ENCODE measurements at regions not wholly inside any gene's neighbourhood (a gene's known extent, or its start where the extent isn't known, plus 50 kb on each side); places are given as distances from the start of the nearest gene placed in this dataset.

DNA sequence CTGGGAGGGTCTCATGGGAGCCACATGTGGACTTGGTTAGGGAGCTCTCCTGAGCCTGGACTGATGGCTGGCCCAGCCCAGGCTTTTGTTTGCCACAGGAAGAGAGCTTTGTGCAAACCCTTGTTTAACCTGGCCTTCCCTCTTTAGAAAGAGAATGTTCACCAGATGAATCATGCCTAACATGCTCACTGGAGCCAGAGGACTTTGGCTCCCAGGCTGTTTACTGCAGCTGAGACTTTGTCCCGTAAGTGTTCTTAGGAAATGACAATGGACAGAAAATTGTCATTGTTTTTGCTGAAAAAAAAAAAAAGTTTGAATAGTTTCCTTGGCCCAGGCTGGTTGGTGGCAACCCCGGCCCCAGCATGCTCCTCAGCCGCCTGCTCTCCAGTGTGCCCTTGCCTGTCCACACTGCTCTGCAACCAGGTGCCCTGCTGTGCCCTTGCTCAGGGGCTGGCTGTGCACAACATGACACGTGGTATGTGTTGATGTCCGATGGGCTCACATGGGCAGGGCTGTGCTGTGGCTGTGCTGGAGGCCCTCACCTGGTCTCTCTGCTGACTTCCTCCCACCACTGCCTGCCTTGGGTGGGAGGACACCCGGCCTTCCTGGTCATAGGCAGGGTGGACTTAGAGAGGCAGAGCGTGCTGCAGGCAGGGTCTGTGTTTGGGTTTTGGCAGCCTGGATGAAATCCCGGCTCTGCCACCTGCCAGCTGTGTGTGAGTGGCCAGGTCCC, 215.3 kb upstream of the ZNF32 start:
- DNase-seq = no peak

DNA sequence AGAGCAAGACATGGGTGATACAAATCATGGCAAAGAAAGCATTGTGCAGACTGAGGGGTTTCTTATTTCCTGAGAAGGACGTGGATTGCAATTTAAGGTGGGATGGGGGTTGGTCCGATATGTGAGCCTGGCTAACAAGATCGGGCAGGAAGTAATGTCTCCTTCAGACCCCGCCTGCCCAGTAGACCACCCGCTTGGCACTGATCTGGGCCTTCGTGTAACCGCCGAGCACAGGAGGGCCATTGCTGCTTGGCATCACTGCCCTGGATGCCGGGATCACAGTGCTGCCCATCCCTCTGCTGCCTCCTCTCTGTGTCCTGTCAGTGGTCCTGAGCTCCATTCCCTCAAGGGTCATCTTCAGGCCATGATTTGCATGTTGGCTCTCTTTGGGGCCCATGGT, 214.6 kb upstream of the ZNF32 start:
- no peak for DNase-seq

DNA sequence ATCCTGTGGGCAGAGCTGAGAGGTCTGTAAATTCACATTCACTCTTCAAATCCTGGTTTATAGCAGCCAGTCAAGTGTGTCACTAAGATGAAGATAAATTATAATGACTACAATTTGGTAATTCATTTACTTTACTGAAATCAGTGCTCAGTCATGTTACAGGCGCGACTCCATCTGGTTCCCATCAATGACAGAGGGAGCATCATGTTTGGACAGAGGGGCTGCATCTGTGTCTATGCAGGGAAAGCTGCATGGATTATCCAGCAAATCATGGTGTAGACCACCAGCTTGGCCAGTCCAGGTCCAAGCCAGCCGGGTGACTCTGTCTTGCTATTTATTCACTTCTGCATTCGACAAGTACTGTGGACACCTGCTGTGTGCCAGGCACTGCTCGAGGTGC, 214.1 kb upstream of the ZNF32 start:
- no peak for DNase-seq

DNA sequence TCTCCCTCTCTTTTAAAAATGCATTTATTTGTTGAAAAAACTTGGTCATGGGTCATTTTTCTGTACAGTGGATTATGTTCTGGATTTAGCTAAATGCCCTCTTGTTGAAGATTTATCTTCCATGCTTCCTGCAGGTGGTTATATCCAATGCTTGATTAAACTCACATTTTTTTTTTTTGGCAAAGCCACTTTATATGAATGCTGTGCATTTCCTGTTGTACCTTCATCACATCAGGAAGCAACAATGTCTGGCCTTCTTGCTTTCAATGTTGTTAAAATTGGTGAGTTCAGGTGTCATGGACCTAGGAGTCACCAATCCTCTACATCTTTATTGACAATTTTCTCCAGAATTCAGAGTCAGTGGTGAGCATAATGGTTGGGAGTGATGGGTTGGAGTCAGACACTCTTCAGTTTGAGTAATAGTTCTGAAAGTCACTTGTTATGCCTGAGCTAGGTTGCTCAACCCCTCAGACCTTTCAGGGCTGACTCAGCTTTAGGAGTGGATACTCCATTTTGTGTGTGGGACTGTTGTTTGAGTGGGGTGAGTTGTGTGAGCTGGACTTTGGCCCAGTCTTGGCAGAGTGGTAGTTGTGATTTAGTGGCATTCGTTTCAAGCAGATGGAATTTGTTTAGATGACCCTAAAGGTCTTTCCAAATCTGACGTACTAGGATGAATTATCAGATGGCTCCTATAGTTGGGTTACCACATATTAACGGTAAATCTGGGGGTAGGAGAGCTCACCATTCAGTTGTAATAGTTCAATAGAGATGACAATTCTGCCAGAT, 213.5 kb upstream of the ZNF32 start:
- DNase-seq = no peak

DNA sequence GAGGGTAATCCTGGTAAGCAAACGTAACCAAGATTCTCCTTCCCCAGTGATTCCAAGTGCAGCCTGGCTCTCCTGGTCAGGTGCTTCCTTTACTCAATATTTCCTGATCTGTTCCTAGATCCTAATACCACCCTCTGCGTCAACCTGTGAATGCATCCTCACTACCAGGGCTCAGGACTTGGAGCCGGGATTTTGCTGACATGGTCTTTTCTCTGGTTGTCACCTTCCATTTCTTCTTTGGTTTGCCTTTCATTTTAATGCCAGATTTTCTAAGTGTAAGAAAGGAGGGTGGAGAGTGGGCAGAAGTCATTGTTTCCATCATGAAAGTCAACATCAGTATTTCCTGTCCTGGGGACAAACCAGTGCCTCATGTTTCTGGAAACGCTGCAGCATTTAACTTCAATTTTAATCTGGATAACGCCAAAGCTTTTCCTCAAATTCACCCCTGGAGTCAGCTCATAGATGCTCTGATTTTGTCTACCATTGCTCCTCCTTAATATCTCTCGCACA, 210.4 kb upstream of the ZNF32 start:
- DNase-seq = no peak

DNA sequence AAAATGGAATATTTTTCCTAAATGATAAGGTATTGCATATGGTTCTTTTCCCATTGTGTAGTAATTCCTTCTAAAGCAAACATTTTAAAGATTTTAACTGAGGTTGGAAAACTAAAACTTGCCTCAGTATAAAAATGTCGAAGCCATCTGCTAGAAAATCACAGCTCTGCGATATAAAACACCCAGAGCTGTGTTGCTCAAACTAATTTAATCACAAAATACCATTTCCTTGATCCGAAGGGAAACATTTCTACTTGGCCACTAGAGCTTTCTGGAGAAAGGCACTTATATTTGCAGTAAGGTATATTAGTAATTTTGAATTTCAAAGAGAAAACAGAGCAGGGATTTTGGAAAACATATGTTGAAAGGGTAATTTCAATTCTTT, 209.2 kb upstream of the ZNF32 start:
- no peak for DNase-seq

DNA sequence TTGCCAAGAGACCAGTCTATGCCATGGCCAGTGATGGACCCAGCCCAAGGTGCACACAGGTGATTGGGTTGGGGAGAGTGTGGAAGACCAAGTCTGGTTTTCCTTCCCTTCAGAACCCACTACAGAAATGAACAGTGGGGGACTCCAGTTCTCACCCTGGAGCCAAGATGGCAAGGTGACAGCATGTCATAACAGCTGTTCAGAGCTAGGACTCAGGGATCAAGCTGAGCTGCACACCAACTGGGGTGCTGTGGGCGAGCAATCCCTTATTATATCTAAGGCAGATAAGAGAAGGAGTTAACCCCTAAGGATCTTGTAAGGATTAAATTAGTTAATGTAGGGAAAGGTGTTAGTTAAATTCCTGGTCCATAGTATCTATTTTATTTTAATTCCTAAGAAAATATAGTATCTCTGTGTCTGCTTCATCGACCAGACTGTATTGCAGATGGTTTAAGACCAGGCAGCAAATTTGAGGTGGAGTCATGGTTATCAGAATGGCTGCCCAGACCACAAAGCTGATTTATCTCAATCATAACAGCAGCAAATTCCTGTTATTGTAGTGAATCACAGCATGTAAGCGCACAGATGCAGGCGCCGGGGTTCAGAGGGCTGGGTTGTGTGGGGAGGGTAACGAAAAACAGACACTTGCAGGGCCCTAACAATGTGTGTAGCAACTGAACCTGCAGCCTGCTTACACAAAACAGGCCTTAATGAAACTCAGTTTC, 208.7 kb upstream of the ZNF32 start:
- no peak for DNase-seq

DNA sequence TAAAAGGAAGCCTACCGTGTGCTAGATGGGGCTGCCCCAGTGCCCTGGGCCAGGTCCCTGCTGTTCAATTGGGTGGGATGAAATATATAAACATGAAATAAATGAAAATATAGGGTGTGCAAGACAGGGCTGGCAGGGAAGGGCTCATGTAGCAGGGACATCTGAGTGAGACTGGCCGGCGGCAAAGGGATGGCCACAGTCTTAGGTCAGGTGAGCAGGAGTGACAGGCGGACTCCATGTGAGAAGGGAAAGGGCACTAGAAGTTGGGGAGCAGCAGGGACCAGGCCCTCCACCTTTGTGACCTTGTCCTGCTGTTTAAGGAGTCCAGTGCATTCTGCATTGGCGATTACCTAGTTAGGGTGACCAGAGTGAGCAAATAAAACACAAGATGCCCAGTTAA, 207.6 kb upstream of the ZNF32 start:
- DNase-seq = no peak

DNA sequence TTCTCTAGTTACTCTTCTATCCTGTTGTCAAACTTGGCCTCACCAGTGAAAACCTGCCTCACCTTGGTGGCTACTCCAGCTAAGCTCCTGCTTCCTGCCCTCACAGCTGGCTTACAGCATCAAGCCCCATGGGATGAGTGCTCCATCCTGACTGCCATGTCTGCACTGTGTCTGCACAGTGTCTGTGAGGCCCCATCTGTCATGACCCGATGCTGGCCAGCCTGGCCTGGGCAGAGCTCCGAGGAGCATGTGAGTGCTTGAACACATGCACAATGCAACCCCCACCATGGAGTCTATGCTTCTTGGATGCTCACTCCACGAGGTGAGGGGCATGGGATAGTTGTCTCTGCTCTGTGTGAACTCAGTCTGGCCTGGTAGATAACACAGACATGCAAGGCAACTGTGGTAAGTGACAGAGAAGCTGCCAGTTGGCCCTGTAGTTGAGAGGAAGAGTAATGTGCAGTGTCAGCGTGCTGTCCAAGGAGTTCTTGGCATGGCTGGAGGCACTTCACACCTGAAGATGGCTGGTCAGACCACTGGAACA, 207.1 kb upstream of the ZNF32 start:
- no peak for DNase-seq

DNA sequence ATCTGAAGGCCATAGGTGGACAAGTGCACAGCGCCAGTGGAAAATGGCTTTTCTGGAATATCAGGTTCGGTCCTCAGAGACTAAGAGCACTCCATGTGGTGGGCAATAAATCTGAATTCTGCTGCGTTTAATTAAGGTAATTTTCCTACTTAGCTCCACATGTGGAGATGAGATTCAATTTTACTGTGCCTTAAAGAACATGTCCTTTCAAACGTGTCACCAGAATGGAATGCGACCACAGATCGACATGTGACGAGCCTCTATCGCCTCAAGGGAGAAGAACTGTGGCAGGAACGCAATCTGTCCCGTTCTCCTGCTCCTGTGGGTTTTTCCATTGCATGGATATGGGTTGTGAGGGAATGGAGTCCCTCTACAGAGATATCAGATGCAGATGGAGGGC, 205.3 kb upstream of the ZNF32 start:
- no peak for DNase-seq

DNA sequence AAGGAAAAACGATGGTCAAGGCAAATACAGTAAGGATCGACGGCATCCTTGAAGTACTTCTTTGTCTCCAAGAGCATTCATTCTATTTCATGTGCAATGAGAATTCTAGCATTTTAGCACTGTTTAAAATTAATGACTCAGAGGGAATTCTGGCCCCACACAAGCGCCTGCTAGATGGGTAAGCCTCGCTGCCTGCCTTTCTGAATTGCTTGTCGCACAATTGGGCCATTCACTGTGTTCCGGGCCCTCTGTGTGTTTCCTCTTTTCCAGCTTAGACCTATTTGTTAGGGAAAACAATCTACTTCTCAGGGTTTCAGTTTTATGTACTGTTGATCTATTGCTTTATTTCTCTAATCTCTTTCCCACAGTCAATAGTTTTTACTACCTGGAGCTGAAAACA, 204.7 kb upstream of the ZNF32 start:
- DNase-seq = no peak

DNA sequence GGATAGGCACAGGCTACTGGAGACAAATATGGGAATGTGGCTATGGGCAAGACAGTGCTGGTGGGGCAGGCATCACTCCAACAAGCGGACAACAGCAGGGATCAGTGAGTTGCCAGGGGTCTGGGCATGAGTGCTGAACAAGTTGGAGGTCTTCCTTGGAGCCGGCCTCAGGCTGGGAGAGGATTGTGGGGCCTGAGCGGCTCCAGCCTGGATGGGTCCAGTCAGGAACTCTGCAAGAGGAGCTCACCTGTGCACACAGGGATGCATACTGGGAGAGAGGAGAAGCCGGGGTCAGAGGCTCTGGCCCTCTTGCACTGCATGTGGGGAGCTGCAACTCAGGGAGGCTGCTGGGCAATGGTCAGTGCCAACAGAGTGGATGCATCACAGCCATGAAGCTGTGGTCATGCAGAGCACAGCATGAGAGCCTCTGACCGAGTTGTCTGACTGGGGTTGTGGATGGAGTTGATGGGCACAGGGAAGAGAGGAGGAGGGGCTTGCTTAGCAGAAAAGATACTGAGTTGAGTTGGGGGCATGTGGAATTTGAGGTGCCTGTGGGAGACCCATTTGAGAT, 204.0 kb upstream of the ZNF32 start:
- no peak for DNase-seq

DNA sequence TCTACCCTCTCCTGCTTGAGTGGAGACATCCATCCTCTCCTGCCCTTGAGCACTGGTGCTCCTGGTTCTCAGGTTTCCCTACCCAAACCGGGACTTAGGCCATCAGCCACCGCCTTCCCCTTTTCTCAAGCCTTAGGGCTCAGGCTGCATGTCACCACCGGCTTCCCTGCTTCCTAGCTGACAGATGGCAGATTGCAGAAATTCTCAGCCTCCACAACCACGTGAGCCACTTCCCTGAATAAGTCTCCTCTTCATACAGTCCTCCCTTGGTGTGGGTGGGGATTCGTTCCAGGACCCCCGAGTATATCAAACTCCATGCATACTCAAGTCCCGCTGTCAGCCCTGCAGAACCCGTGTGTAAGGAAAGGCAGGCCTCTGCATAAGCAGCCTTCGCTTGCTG, 203.5 kb upstream of the ZNF32 start:
- no peak for DNase-seq

DNA sequence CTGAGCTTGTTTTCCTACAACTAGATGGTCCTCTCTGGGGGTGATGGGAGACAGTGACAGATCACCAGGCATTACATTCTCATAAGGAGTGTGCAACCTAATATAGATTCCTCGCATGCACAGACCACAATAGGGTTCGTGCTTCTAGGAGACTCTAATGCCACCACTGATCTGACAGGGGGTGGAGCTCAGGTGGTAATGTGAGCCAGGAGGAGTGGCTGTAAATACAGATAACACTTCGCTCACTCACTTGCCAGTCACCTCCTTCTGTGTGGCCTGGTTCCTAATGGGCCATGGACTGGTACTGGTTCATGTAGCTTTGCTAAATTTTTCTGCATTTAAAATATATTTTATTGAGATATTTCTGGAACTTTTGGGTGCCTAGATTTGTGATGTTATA, 202.3 kb upstream of the ZNF32 start:
- no peak for DNase-seq

DNA sequence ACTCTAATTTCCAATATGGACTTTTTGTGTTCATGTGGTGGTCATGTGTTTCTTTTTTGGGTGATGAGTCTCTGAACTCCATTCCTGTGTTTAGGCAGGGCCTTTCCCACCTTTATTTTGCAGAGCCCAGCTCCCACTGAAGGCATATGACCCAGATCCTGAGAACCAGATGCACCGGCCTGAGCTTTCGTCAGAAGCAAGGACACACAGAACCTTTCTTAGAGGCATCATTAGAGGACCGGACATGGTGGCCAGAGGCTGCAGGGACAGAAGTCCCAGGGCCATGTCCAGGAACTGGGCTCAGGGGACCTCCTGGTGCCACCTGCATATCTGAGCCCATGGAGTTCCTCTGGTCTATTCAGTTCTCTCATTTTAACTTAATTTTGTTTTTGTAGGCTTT, 200.9 kb upstream of the ZNF32 start:
- no peak for DNase-seq

DNA sequence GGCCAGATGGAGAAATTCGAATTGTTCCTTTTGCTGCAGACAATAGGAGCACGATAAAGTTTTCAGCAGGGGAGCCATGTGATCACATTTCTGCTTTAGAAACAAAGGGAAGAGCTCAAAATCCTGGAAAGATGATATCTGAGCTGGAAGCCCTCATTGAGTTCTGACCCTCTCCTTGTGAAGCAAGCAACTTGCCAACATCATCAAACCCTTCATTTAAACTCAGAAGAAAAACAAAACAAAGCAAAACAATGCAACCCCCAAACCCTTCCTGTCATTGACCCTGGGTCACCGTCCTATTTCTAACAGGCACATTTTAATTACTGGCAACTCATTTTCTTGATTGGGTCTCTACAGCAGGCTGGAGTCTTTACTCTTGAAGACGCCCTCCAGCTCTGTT, 198.3 kb upstream of the ZNF32 start:
- no peak for DNase-seq

DNA sequence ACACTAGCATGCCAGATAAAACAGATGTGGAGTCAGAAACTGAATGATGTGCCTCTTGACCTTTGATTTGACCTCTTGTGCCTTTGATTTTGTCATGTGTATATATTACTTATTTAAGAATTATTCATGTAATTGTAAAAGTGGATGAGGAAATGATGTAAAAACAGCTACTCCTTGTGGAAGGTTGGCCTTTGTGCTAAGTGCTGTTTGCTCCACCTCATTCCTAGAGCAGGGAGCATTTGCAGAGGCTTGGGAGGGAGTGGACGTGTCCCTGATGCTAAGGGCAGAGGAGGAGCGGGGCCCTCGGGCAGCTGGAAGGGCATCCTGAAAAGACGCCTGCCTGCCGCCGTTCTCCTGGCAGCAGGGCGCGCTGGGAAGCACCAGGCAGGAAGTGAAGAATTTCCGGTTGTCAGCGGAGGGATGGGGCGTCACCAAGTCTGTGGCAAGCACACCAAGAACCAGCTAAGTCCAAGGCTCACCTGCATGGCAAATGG, 197.6 kb upstream of the ZNF32 start:
- DNase-seq = peak in 3 of 5 donors; percentile 10 to 21 (median 12)

DNA sequence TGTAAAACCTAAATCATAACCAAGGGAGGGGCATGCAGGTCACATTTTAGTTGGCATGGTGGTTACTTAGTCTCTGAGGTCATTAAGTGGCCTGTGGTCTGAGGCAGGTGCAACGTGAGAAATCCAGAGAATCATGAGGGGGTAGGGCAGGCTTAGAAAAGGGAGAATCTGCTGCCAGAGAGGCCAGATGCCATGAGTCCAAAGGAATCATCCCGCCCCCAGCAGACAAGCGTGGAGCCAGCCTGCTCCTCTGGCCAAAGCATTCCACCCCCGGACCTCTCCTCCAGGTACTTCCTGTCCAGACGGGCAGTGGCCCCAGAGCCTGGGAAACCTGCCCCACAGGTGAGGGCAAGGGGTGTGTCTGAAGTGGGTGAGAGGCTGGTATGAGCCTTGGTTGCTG, 196.4 kb upstream of the ZNF32 start:
- no peak for DNase-seq

DNA sequence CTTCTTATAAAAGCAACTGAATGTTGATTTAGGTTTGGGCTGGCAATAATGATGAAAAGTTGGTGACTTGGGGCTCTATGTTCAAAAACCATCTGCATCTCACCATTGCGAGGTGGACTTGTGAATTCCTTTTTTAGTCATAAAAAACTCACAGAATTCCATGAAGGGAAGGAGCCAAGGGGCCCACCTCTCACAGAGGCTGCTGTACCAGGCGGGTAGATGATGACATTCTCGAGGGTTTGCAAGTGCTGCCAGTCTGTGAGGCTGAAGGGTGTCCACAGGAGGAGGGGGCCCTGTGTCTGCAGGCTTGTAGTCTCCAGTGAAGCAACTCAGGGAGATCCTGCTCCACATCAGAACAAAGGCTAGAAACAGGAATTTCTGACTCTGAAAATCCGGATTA, 195.5 kb upstream of the ZNF32 start:
- no peak for DNase-seq

DNA sequence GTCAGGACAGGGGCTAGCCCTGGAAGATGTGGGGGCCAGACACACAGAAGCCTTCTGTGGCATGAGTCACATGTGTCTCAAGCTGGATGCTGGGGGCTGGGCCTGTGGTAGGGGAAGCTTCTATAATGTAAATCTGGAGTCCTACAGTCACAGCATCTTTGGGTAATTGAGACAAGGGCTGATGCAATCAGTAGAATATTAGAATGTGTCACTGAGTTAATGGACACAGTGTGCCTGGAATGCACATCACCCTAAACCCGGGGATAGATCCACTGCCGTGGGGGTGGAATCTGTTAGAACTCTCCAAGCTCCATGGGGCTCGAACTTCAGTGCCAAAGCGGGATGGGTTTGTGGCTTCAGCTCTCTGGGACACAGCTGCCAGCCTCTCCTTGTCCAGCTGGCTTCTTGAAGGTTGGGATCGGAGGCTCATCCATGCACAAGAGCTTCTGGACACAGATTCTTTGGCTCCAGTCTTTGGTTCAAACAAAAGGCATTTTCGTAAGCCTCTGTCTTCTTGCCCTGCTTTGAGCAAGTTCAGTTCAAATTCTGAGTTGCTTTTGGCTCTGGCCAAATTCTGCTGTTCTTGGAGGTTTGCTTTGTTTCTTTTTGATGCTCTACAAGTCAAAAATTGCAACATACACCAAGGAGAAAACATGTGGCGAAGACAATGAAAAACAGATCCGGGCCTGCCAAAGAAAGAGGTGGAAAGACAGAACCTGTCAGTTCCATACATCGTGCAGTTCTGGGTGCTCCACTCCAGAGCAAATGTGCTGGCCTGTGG, 194.8 kb upstream of the ZNF32 start:
- no peak for DNase-seq

DNA sequence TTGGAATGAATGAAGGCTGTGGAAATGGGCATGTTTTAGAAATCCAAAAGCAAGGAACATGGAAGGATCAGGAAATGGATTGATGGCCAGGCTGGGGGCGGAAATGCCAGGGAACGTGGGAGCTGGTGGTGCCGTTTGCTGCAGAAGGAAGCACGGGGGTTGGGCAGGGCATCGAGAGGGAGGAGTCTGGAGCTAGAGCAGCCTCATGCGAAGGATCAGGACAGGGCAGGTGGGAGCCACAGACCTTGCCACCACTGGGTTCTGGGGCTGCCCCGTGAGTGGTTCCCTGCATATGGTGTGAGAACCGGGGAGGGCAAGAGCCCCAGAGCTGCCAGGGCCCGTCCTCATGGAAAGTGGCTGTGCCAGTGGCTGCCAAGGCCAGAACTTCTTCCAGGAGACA, 193.8 kb upstream of the ZNF32 start:
- DNase-seq = no peak

DNA sequence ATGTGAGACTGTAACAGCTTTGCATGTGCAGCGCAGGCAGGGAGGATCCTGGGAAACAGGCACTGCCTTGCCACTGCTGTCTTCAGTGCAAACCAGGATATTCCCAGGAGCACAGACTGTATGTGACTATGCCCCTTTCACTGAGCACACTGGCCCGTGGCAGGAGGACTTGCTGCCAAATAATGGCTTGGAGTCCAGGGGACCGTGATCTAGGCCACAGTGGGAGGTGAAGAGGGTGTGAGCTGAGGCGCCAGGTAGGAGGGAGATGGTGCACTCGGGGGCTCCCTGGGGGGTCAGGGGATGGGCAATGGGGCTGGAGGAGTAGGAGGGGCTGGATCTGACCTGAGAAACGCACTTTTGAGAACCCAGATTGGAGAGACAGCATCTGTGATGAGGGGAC, 193.4 kb upstream of the ZNF32 start:
- DNase-seq = no peak
